Activated CD4-positive, alpha-beta T cell treated with anti-CD3 and anti-CD28 coated beads, Interleukin-2, amount 10 ng/mL, durations not matched to agents 7 days and 5 days (primary cell): ENCODE measurements at regions not wholly inside any gene's neighbourhood (a gene's known extent, or its start where the extent isn't known, plus 50 kb on each side); places are given as distances from the start of the nearest gene placed in this dataset.
A peak's percentile ranks its signal among the peaks of the same experiment; 100 is the strongest.
"Not testable (repeated sequence)": the region's sequence is repeated elsewhere in the genome, so short reads cannot be mapped to it uniquely, and the experiment has no call there.

Experiments used
- CTCF ChIA-PET: fragments of 350-600 bp; sonication (Branson Sonifier 250); formaldehyde crosslinking; loops from one replicate; lab custom pipeline; 2021; ENCODE audit warnings: antibody characterized with exemption; lab: Charles Lee
- POLR2A ChIA-PET: fragments of 350-600 bp; sonication (Branson Sonifier 250); formaldehyde crosslinking; loops from one replicate; lab custom pipeline; 2021; ENCODE audit warnings: antibody characterized with exemption; lab: Charles Lee
- DNase-seq: peaks from one replicate; pipeline ENCODE4 v3.0.0-alpha.2; 2020
- H3K27ac Mint-ChIP-seq: one replicate; pipeline ENCODE4 v1.8.0; 2021; ENCODE audit warnings: mild to moderate bottlenecking, moderate library complexity, mixed read lengths
- H3K27me3 Mint-ChIP-seq: one replicate; pipeline ENCODE4 v1.8.0; 2021; ENCODE audit warnings: mixed read lengths
- H3K36me3 Mint-ChIP-seq: one replicate; pipeline ENCODE4 v1.8.0; 2021; ENCODE audit warnings: low read depth, mixed read lengths
- H3K4me1 Mint-ChIP-seq: one replicate; pipeline ENCODE4 v1.8.0; 2021; ENCODE audit warnings: mixed read lengths
- H3K4me3 Mint-ChIP-seq: one replicate; pipeline ENCODE4 v1.8.0; 2021; ENCODE audit warnings: mild to moderate bottlenecking, moderate library complexity, mixed read lengths
- H3K9me3 Mint-ChIP-seq: one replicate; pipeline ENCODE4 v1.8.0; 2021; ENCODE audit warnings: mixed read lengths

DNA sequence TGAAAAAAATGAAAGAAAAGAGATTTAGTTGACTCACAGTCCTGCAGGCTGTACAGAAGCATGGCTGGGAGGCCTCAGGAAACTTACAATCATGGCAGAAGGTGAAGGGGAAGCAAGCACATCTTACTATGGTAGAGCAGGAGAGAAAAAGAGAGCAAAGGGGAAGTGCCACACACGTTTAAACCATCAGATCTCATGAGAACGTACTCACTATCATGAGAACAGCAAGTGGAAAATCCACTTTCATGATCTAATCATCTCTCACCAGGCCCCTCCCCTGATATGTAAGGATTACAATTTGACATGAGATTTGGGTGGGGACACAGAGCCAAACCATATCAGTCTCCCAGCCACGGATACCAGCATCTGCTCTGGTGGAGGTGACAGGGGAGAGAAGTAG lies 50.8 kb upstream of the CPOX start:
- Mint-ChIP-seq H3K9me3 (no peaks in the 10 kb centered on the region), H3K4me3 (no peak overlapping the region), H3K27ac (no peak overlapping the region), H3K27me3 (peaks cover 8% of the 10 kb centered on the region), H3K36me3 (no peaks in the 10 kb centered on the region), H3K4me1 (no peaks in the 10 kb centered on the region)
- POLR2A ChIA-PET = no interaction called here
- no peak for DNase-seq
- CTCF ChIA-PET = no interaction called here

DNA sequence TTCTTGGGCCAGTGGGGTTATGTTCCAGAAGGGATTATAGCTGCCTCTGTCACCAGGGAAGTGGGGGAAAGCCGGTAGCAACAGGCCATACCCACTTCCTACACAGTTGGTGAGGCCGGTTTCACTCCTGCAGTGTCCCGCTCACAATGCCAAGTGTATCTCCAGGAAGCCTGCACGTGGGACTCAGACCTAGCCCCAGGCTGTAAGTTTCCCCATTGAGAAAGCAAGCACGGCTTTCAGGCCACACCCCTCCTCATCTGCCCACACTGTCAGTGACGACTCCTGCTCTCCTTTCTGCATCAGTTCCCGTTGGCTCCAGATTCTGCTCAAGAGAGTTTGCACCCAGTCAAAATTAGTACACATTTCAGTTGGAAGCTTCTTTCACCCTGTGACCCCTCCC lies 51.6 kb upstream of the CPOX start:
- Mint-ChIP-seq H3K4me3 (no peak overlapping the region), H3K27me3 (peaks cover 6% of the 10 kb centered on the region), H3K9me3 (no peaks in the 10 kb centered on the region), H3K27ac (no peak overlapping the region), H3K4me1 (no peaks in the 10 kb centered on the region), H3K36me3 (no peaks in the 10 kb centered on the region)
- ChIA-PET CTCF (interaction anchor here (0.8 kb wide), 1 partner anchor 11 kb away, joined by 3 read pairs; no protein-coding TSS in a partner anchor), POLR2A (no interaction called here)
- no peak for DNase-seq

DNA sequence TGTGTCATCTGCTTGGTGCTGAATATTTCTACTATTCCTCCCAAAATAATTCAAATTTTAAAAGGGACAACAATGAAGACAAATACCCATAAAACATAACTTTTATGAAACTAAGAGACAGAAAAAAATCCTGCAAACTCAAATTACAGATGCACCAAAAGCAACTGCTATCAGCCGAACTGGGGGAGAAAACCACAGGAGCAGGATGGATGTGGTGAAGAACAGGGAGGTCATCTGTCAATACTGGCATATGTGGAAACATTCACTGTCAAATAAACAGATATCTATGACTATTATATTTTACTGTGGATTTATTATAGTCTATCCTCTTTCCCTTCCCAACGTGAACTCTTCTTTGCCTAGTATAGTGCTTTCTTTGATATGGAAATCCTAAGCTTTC lies 53.3 kb upstream of the CPOX start:
- H3K27me3 Mint-ChIP-seq = peaks cover 6% of the 10 kb centered on the region
- H3K9me3 Mint-ChIP-seq = no peaks in the 10 kb centered on the region
- H3K27ac Mint-ChIP-seq = no peak overlapping the region
- no peaks in the 10 kb centered on the region for H3K36me3 Mint-ChIP-seq
- no peak for DNase-seq
- ChIA-PET CTCF (no interaction called here), POLR2A (no interaction called here)
- no peak overlapping the region for H3K4me3 Mint-ChIP-seq
- H3K4me1 Mint-ChIP-seq = peaks cover 6% of the 10 kb centered on the region

DNA sequence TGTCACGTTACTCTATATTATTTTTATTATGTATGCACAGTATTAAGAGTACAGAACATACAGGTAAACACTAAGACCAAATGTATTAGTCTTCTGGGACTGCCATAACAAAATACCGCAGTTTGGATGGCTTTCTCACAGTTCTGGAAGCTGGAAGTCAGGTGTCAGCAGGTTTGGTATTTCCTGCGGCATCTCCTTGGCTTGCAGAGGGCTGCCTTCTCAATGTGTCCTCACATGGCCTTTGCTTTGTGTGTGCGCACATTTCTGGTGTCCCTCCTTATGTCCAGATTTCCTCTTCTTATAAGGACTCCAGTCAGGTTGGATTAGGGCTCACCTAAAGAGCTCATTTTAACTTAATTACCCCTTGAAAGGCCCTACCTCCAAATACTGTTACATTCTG lies 53.8 kb upstream of the CPOX start:
- no peak for DNase-seq
- H3K27ac Mint-ChIP-seq = no peak overlapping the region
- H3K9me3 Mint-ChIP-seq = no peaks in the 10 kb centered on the region
- CTCF ChIA-PET = no interaction called here
- no peaks in the 10 kb centered on the region for H3K36me3 Mint-ChIP-seq
- H3K4me1 Mint-ChIP-seq = peaks cover 10% of the 10 kb centered on the region
- H3K4me3 Mint-ChIP-seq = no peak overlapping the region
- POLR2A ChIA-PET = no interaction called here
- peaks cover 5% of the 10 kb centered on the region for H3K27me3 Mint-ChIP-seq

DNA sequence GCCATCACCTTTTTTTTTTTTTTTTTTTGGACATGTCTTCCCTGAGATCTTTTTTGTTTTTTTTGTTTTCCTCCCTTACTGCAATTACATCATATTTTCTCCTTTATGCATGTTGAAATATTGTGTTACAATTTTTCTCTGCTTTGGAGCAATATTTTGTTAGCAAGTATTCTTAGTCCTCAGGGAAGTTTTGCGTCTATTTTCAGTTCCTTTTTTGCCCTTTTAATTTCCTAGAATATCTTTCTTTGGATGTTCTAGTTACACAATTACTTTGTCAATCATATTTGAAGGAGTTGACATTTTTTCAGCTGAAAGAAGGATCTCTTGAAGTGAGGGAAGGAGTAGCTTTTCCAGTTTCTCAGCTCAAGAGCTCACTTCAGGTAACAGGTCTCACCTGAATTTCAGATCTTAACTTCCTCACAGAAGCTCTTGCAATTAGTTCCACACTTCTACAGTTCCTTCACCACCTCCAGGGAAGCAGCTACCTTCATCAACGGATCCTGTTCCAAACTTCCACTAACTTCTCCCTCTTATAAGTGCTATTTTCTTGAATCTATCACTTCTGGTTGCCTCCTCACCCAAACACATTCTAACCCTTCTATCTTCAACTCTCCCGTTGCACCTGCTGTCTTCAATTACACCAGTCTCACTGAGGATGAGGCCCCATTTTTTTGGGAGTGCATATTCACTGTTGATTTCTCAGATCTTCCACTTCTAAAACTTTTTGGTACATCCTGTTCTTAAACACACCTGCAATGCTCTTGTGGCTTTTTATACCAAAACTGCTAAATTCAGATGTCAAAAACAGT lies 57.8 kb upstream of the CPOX start:
- Mint-ChIP-seq H3K9me3 (no peaks in the 10 kb centered on the region), H3K4me1 (peaks cover 10% of the 10 kb centered on the region), H3K27me3 (peaks cover 5% of the 10 kb centered on the region), H3K27ac (no peak overlapping the region), H3K36me3 (no peaks in the 10 kb centered on the region), H3K4me3 (no peak overlapping the region)
- no peak for DNase-seq
- ChIA-PET CTCF (no interaction called here), POLR2A (no interaction called here)

DNA sequence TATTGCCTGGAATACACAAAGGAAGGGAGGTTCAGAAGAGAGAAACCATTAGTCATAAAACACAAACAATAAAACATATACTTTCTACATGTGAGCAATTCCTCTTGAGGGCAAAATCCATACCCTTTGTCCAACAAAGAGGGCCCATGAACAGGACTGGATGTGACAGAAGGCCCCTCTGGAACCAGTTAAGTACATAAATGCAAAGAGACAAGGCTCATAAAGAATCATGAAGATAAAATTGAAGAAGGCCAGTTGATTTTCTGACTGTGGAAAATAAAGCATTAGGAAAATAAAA lies 58.3 kb upstream of the CPOX start:
- Mint-ChIP-seq H3K27ac (no peak overlapping the region), H3K4me3 (no peak overlapping the region), H3K4me1 (peaks cover 10% of the 10 kb centered on the region), H3K36me3 (no peaks in the 10 kb centered on the region), H3K9me3 (no peaks in the 10 kb centered on the region), H3K27me3 (peaks cover 5% of the 10 kb centered on the region)
- ChIA-PET CTCF (no interaction called here), POLR2A (no interaction called here)
- no peak for DNase-seq

DNA sequence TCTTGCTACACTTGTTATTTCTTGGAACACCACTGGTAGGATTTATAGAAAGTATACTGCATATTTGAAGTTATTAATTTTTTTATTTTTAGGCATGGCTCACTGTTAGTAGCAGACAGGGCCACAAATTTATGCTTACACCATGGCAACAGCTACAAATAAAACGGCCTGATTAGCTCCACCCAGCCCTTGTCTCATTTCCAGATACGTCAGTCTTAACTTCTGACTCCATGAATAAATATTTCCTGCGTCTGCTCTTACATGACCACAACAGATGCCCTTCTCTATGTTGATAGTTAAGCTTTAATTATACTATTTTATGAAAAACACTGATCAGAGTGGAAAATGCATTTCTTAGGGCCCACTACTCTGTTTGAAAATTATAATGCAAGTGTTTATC lies 62.3 kb upstream of the CPOX start:
- no peak overlapping the region for H3K4me3 Mint-ChIP-seq
- no peaks in the 10 kb centered on the region for H3K9me3 Mint-ChIP-seq
- no peak overlapping the region for H3K27ac Mint-ChIP-seq
- DNase-seq = no peak
- H3K36me3 Mint-ChIP-seq = no peaks in the 10 kb centered on the region
- H3K27me3 Mint-ChIP-seq = peaks cover 31% of the 10 kb centered on the region
- POLR2A ChIA-PET = no interaction called here
- CTCF ChIA-PET = interaction anchor here (0.9 kb wide), 1 partner anchor 10 kb away, joined by 3 read pairs; no protein-coding TSS in a partner anchor
- peaks cover 13% of the 10 kb centered on the region for H3K4me1 Mint-ChIP-seq

DNA sequence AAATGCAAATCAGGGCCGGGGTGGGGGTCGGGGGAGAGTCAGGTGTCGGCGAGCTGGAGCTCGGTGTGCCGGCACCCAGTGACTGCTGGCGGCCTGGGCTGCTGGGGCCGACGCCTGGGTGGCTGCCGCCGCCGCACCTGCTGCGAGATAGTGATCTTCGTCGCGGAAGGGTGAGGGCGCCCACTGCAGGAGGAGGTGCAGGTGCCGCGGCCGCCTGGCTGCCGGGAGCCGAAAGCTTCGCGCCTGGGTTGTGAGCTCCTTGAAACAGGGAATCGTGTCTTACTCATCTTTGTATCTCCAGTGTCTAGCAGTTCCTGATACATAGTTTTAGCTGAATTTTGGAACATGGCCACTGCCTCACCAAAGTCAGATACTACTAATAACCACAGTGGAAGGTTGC lies 64.0 kb upstream of the CPOX start:
- CTCF ChIA-PET = interaction anchor here (0.9 to 1.7 kb wide), 3 partner anchors 11 to 55 kb away, joined by 3 read pairs; no protein-coding TSS in a partner anchor
- Mint-ChIP-seq H3K27ac (no peak overlapping the region), H3K27me3 (peaks cover 30% of the 10 kb centered on the region), H3K36me3 (no peaks in the 10 kb centered on the region), H3K4me3 (peak overlapping the region; percentile 8), H3K4me1 (peaks cover 3% of the 10 kb centered on the region), H3K9me3 (no peaks in the 10 kb centered on the region)
- peak; percentile 59 for DNase-seq
- POLR2A ChIA-PET = no interaction called here

DNA sequence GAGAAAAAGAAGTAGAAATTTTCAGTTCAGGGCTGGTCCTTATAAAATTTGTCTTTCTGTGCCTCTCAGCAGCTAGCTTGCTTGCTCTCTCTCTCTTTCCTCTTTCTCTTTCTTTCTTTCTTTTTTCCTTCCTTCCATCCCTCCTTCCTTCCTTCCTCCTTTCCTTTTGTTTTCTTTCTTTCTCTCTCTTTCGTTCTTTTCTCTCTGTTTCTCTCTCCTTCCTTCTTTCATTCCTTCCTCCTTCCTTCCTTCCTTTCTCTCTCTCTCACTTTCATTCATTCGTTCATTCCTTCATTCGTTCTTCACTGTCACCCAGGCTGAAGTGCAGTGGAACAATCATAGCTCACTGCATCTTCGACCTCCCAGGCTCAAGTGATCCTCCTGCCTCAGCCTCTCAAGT lies 69.3 kb upstream of the CPOX start:
- Mint-ChIP-seq H3K27me3 (peaks cover 30% of the 10 kb centered on the region), H3K4me1 (peaks cover under 1% of the 10 kb centered on the region), H3K27ac (no peak overlapping the region), H3K4me3 (no peak overlapping the region), H3K36me3 (no peaks in the 10 kb centered on the region), H3K9me3 (no peaks in the 10 kb centered on the region)
- ChIA-PET POLR2A (no interaction called here), CTCF (no interaction called here)
- no peak for DNase-seq

DNA sequence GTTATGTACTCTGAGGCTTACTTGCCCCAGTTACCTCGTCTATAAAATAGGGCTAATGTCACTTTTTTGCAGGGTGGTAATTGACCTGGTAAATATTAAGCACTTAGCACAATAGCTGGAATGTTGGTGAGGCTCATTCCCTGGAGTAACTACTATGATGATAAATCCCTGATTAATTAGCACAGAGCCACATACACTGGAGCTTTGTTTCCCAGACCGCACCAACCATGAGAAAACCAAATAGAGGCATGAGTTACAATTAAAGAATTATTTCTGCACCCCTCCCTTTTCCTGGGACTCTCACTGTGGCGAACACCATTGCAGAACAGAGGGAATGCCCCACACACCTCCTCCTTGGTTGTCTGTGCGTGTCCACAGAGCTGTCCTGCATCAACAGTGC lies 76.6 kb upstream of the CPOX start:
- Mint-ChIP-seq H3K36me3 (no peaks in the 10 kb centered on the region), H3K27me3 (peaks cover 4% of the 10 kb centered on the region), H3K9me3 (no peaks in the 10 kb centered on the region), H3K4me3 (no peak overlapping the region), H3K27ac (no peak overlapping the region), H3K4me1 (no peaks in the 10 kb centered on the region)
- POLR2A ChIA-PET = no interaction called here
- DNase-seq = no peak
- CTCF ChIA-PET = no interaction called here

DNA sequence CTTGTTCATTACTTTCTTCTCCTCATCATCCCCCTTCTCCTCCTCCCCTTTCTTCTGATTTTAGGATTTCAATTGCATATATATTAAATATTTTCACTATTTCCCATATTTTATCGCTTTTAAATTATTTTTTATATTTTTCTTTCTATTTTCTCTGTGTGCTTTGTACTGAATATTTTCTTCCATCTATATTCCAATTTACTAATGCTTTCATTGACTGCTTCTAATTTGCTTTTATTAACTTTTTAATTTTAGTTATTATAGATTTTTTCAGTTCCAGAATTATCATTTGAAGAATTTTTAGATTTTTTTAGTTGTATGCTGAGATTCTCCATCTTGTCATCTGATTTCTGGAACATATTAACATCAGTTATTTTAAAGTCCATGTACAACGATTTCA lies 83.2 kb upstream of the ST3GAL6 start:
- POLR2A ChIA-PET = no interaction called here
- H3K4me1 Mint-ChIP-seq = no peaks in the 10 kb centered on the region

DNA sequence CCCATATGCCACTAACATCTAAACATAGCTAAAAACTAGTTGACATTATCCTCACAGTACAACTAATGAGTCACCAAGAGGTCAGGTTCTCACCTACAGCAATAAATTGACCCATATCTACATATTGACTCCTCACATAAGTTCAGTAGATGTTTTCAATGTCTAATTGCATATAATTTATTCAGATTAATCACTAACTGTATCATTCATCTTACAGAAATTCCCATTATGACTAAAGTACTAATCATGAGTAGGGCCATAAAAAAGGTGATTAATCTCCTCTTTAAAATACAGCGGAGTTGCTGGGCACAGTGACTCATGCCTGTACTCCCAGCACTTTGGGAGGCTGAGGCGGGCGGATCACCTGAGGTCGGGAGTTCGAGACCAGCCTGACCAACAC lies 82.4 kb upstream of the ST3GAL6 start:
- H3K27me3 Mint-ChIP-seq = no peaks in the 10 kb centered on the region
- POLR2A ChIA-PET = no interaction called here
- no peaks in the 10 kb centered on the region for H3K4me1 Mint-ChIP-seq
- no peak for DNase-seq
- no peaks in the 10 kb centered on the region for H3K9me3 Mint-ChIP-seq
- no peak overlapping the region for H3K4me3 Mint-ChIP-seq
- H3K27ac Mint-ChIP-seq = no peak overlapping the region
- H3K36me3 Mint-ChIP-seq = no peaks in the 10 kb centered on the region
- CTCF ChIA-PET = interaction anchor here (0.7 kb wide), 1 partner anchor 812 kb away, joined by 3 read pairs; no protein-coding TSS in a partner anchor

More for the DNA sequence above, 83.2 kb upstream of the ST3GAL6 start:
- CTCF ChIA-PET = no interaction called here
- no peak for DNase-seq
- Mint-ChIP-seq H3K36me3 (no peaks in the 10 kb centered on the region), H3K27me3 (no peaks in the 10 kb centered on the region), H3K27ac (no peak overlapping the region), H3K9me3 (no peaks in the 10 kb centered on the region), H3K4me3 (no peak overlapping the region)

DNA sequence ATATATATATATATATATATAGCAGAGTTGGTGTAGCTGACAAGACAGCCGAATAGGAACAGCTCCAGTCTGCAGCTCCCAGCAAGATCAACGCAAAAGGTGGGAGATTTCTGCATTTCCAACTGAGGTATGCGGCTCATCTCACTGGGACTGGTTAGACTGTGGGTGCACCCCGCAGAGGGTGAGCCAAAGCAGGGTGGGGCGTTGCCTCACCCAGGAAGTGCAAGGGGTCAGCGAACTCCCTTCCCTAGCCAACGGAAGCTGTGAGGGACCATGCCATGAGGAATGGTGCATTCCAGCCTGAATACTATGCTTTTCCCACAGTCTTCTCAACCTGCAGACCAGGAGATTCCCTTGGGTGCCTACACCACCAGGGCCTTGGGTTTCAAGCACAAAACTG lies 81.7 kb upstream of the ST3GAL6 start:
- CTCF ChIA-PET = no interaction called here
- H3K9me3 Mint-ChIP-seq = no peaks in the 10 kb centered on the region
- H3K36me3 Mint-ChIP-seq = no peaks in the 10 kb centered on the region
- H3K4me3 Mint-ChIP-seq = no peak overlapping the region
- no peak for DNase-seq
- no peak overlapping the region for H3K27ac Mint-ChIP-seq
- H3K4me1 Mint-ChIP-seq = no peaks in the 10 kb centered on the region
- no peaks in the 10 kb centered on the region for H3K27me3 Mint-ChIP-seq
- POLR2A ChIA-PET = no interaction called here

DNA sequence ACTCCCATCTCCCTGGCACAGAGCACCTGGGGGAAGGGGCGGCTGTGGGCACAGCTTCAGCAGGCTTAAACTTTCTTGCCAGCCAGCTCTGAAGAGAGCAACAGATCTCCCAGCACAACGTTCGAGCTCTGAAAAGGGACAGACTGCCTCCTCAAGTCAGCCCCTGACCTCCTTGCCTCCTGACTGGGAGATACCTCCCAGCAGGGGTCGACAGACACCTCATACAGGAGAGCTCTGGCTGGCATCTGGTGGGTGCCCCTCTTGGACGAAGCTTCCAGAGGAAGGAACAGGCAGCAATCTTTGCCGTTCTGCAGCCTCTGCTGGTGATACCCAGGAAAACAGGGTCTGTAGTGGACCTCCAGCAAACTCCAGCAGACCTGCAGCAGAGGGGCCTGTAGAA lies 80.7 kb upstream of the ST3GAL6 start:
- H3K4me3 Mint-ChIP-seq, H3K9me3 Mint-ChIP-seq, DNase-seq, H3K4me1 Mint-ChIP-seq, H3K27ac Mint-ChIP-seq, H3K27me3 Mint-ChIP-seq, H3K36me3 Mint-ChIP-seq, POLR2A ChIA-PET, CTCF ChIA-PET: not testable (repeated sequence)
